ENCODE measurements at regions not wholly inside any gene's neighbourhood (a gene's known extent, or its start where the extent isn't known, plus 50 kb on each side); places are given as distances from the start of the nearest gene placed in this dataset.

DNA sequence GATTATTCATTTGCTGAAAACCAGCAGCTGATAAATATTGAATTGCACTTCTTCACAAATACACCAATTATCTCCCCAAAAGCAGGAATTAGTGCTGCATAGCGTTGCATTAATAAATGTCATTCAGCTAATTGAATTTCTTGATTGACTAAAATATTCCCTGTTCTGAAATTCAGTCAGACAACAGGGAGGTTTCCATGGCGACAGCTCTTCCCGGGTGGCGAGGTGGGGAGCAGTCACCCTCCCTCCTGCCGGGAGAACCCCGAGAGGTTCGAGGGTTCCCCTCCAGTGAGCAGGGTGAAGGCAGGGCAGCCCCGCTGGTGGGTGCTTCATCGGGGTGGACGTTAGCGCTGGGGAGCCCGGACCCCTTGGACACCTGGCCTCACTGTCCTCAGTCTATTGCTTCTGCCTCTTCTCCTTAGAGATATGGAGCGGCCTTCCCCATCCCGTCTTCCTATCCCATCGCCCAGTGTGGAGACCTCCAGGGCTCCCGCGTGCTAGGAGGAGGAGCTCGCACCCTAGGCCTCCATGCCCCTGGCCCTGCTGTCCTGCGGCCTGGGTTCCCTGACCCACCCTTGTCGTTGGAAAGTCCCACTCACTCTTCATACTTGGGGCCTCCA, 983.5 kb downstream of the BRD1 start:
- Histone ChIP-seq H3F3A (ENCODE audit: low read depth) (no peaks in the 10 kb centered on the region), H2AFZ (ENCODE audit: low read length) (no peak overlapping the region), H3K36me3 (ENCODE audit: insufficient read depth, low read length) (no peaks in the 10 kb centered on the region), H4K20me1 (ENCODE audit: insufficient read depth, low read length, poor library complexity, severe bottlenecking) (no peaks in the 10 kb centered on the region), H3K9me3 (ENCODE audit: insufficient read depth, low read depth, low read length) (peaks cover 11% of the 10 kb centered on the region; the same call in 1 of the 2 replicates), H3K9ac (ENCODE audit: low read depth, low read length, poor library complexity, severe bottlenecking) (no peak overlapping the region), H3K79me2 (ENCODE audit: insufficient read depth, low read length) (no peaks in the 10 kb centered on the region), H3K9me2 (replicated peaks; ENCODE audit: low read depth, low read length) (no peaks in the 10 kb centered on the region), H3K4me1 (ENCODE audit: insufficient read depth, low read length, poor library complexity, severe bottlenecking) (no peaks in the 10 kb centered on the region), H3K4me2 (ENCODE audit: low read depth, low read length, poor library complexity, severe bottlenecking) (no peak overlapping the region), H3K4me3 (ENCODE audit: low read length, poor library complexity, severe bottlenecking) (no peak overlapping the region), H3K27me3 (ENCODE audit: insufficient read depth, low read length, poor library complexity, severe bottlenecking) (no peaks in the 10 kb centered on the region)
- TF ChIP-seq EZH2phosphoT487 (IDR thresholded peaks at IDR 0.05; ENCODE audit: borderline replicate concordance): no peak

DNA sequence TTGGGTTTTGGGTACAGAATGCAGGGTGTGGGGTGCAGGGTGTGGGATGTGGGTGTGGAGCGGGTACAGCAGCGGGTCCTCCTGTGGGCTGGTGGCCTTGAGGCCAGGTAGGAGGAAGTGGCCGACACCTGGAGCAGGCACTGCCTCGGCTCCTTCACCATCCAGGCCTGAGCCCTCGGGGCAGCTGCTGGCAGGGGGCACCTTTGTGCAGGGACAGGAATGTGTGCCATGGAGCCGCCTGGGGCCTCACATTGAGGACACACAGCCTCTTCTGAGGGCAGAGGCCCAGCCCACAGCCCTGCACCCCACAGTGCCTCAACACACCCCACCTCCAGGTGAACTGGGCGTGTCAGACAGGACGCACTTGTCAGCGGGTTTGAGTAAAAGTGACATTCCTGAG, 984.0 kb downstream of the BRD1 start:
- Histone ChIP-seq H3K4me1 (ENCODE audit: insufficient read depth, low read length, poor library complexity, severe bottlenecking) (no peaks in the 10 kb centered on the region), H3K9me2 (replicated peaks; ENCODE audit: low read depth, low read length) (no peaks in the 10 kb centered on the region)

DNA sequence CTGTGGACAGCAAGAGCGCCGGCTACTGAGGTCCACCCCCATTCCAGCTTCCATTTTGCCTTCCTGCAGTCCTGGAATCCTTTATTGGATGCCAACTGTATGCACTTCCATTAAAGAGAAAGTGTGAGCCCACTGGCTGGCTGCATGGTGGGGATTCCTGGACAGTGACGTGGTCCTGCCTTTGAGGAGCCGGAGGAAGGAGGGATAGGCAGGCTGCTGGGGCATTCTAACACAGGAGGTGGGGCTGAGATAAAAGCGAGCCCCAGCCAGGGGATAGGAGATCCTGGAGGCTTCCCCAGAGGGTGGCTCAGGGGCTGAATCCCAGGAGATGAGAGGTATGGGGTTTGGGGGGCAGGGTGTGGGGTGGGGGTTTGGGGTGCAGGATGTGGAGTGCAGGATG, 984.7 kb downstream of the BRD1 start:
- Histone ChIP-seq H3K4me3 (ENCODE audit: low read length, poor library complexity, severe bottlenecking) (no peak overlapping the region), H2AFZ (ENCODE audit: low read length) (no peak overlapping the region), H3K27me3 (ENCODE audit: insufficient read depth, low read length, poor library complexity, severe bottlenecking) (no peaks in the 10 kb centered on the region), H3K9ac (ENCODE audit: low read depth, low read length, poor library complexity, severe bottlenecking) (no peak overlapping the region), H3K4me1 (ENCODE audit: insufficient read depth, low read length, poor library complexity, severe bottlenecking) (no peaks in the 10 kb centered on the region), H4K20me1 (ENCODE audit: insufficient read depth, low read length, poor library complexity, severe bottlenecking) (no peaks in the 10 kb centered on the region), H3F3A (ENCODE audit: low read depth) (no peaks in the 10 kb centered on the region), H3K4me2 (ENCODE audit: low read depth, low read length, poor library complexity, severe bottlenecking) (no peak overlapping the region), H3K9me2 (replicated peaks; ENCODE audit: low read depth, low read length) (no peaks in the 10 kb centered on the region), H3K79me2 (ENCODE audit: insufficient read depth, low read length) (no peaks in the 10 kb centered on the region), H3K9me3 (ENCODE audit: insufficient read depth, low read depth, low read length) (peaks cover 11% of the 10 kb centered on the region; the same call in 1 of the 2 replicates), H3K36me3 (ENCODE audit: insufficient read depth, low read length) (no peaks in the 10 kb centered on the region)
- TF ChIP-seq, protein P1, sequence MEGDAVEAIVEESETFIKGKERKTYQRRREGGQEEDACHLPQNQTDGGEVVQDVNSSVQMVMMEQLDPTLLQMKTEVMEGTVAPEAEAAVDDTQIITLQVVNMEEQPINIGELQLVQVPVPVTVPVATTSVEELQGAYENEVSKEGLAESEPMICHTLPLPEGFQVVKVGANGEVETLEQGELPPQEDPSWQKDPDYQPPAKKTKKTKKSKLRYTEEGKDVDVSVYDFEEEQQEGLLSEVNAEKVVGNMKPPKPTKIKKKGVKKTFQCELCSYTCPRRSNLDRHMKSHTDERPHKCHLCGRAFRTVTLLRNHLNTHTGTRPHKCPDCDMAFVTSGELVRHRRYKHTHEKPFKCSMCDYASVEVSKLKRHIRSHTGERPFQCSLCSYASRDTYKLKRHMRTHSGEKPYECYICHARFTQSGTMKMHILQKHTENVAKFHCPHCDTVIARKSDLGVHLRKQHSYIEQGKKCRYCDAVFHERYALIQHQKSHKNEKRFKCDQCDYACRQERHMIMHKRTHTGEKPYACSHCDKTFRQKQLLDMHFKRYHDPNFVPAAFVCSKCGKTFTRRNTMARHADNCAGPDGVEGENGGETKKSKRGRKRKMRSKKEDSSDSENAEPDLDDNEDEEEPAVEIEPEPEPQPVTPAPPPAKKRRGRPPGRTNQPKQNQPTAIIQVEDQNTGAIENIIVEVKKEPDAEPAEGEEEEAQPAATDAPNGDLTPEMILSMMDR (conservative IDR thresholded peaks at IDR 0.05; ENCODE audit: low read length): no peak
- no peak for TF ChIP-seq EZH2phosphoT487 (IDR thresholded peaks at IDR 0.05; ENCODE audit: borderline replicate concordance)

More for the DNA sequence above, 984.0 kb downstream of the BRD1 start:
- Histone ChIP-seq H3K9me3 (ENCODE audit: insufficient read depth, low read depth, low read length) (peaks cover 11% of the 10 kb centered on the region; the same call in 1 of the 2 replicates), H3K4me3 (ENCODE audit: low read length, poor library complexity, severe bottlenecking) (no peak overlapping the region), H3K36me3 (ENCODE audit: insufficient read depth, low read length) (no peaks in the 10 kb centered on the region), H3K79me2 (ENCODE audit: insufficient read depth, low read length) (no peaks in the 10 kb centered on the region), H4K20me1 (ENCODE audit: insufficient read depth, low read length, poor library complexity, severe bottlenecking) (no peaks in the 10 kb centered on the region), H2AFZ (ENCODE audit: low read length) (no peak overlapping the region), H3F3A (ENCODE audit: low read depth) (no peaks in the 10 kb centered on the region), H3K27me3 (ENCODE audit: insufficient read depth, low read length, poor library complexity, severe bottlenecking) (no peaks in the 10 kb centered on the region), H3K4me2 (ENCODE audit: low read depth, low read length, poor library complexity, severe bottlenecking) (no peak overlapping the region), H3K9ac (ENCODE audit: low read depth, low read length, poor library complexity, severe bottlenecking) (no peak overlapping the region)
- no peak for TF ChIP-seq EZH2phosphoT487 (IDR thresholded peaks at IDR 0.05; ENCODE audit: borderline replicate concordance)
- TF ChIP-seq, protein P1 (conservative IDR thresholded peaks at IDR 0.05; ENCODE audit: low read length): no peak

DNA sequence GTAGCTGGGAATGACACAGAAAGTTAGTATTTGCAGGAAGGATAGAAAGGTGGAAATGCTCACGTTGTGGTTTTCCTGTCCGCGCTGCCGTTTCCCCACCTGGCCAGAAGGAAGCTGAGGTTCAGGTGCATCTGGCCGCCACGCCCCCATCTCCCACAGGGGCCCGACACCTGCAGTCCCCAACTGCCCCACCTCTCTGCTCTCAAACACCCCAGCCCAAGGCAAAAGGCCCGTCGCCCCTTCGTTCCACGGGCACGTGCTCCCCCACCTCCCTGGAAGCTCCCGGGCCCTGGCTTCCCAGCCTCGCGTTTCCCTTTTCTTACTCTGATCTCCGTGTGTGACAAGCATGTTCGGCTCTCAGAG, 985.1 kb downstream of the BRD1 start:
- Histone ChIP-seq H3K4me3 (ENCODE audit: low read length, poor library complexity, severe bottlenecking) (no peak overlapping the region), H3K9me3 (ENCODE audit: insufficient read depth, low read depth, low read length) (peaks cover 11% of the 10 kb centered on the region; the same call in 1 of the 2 replicates), H4K20me1 (ENCODE audit: insufficient read depth, low read length, poor library complexity, severe bottlenecking) (no peaks in the 10 kb centered on the region), H3K79me2 (ENCODE audit: insufficient read depth, low read length) (no peaks in the 10 kb centered on the region), H3K9me2 (replicated peaks; ENCODE audit: low read depth, low read length) (no peaks in the 10 kb centered on the region), H3F3A (ENCODE audit: low read depth) (no peaks in the 10 kb centered on the region), H3K4me2 (ENCODE audit: low read depth, low read length, poor library complexity, severe bottlenecking) (no peak overlapping the region), H3K36me3 (ENCODE audit: insufficient read depth, low read length) (no peaks in the 10 kb centered on the region), H2AFZ (ENCODE audit: low read length) (no peak overlapping the region), H3K9ac (ENCODE audit: low read depth, low read length, poor library complexity, severe bottlenecking) (no peak overlapping the region), H3K4me1 (ENCODE audit: insufficient read depth, low read length, poor library complexity, severe bottlenecking) (no peaks in the 10 kb centered on the region), H3K27me3 (ENCODE audit: insufficient read depth, low read length, poor library complexity, severe bottlenecking) (no peaks in the 10 kb centered on the region)
- TF ChIP-seq EZH2phosphoT487 (IDR thresholded peaks at IDR 0.05; ENCODE audit: borderline replicate concordance): no peak
- TF ChIP-seq, protein P1 (conservative IDR thresholded peaks at IDR 0.05; ENCODE audit: low read length): no peak
